ENCODE measurements at regions not wholly inside any gene's neighbourhood (a gene's known extent, or its start where the extent isn't known, plus 50 kb on each side); places are given as distances from the start of the nearest gene placed in this dataset.

DNA sequence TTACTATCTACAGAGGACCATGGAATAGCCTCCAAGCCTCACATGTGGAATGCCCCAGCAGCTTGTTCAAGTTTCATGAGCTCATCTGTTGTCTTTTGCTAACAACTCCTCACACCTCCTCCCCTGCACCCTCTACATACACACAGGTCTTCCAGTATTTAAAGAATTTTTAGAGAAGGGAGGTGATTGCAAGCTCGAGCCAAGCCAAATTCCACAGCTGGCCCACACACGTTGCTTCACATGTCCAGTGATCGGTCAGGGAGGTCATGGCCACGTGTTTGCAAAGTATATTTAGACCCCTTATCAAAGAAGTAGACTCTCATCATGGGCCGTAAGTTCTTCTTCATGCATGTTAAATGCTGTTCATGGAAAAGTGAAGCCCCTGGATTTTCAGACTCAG is 281.7 kb downstream of the OSTF1 start:
- peaks cover 2 to 11% (median 2%) of the 10 kb centered on the region in 3 donors for H3K9me3 Mint-ChIP-seq
- DNase-seq, result no peak
- Histone ChIP-seq H3K4me3 (ENCODE audit: control insufficient read depth in 1 of 2, extremely low read depth in 1 of 2, low read length in 1 of 2) (no peak overlapping the region), H3K36me3 (ENCODE audit: control insufficient read depth in 2 of 2, extremely low read depth in 1 of 2, insufficient read depth in 1 of 2, low read length in 1 of 2) (no peaks in the 10 kb centered on the region), H3K9me3 (no peaks in the 10 kb centered on the region), H3K27ac (ENCODE audit: low read length) (no peak overlapping the region), H3K4me1 (ENCODE audit: control insufficient read depth in 1 of 2, extremely low read depth in 1 of 2, insufficient read depth in 2 of 2, low read length in 2 of 2) (no peaks in the 10 kb centered on the region), H3K27me3 (replicated peaks in 1 of 2; ENCODE audit: control insufficient read depth in 2 of 2, extremely low read depth in 1 of 2, insufficient read depth in 2 of 2, low read length in 1 of 2) (no peaks in the 10 kb centered on the region)
- no CpG with 5 or more reads among the region's 5 CpGs for WGBS (ENCODE audit: insufficient coverage)
- no peak overlapping the region for H3K27ac Mint-ChIP-seq
- H3K36me3 Mint-ChIP-seq, result no peaks in the 10 kb centered on the region
- no peak overlapping the region for H3K4me3 Mint-ChIP-seq
- H3K27me3 Mint-ChIP-seq, result peaks cover 0 to 6% of the 10 kb centered on the region in 2 donors
- POLR2A ChIA-PET, result no interaction called here
- H3K4me1 Mint-ChIP-seq, result no peaks in the 10 kb centered on the region
- CTCF ChIA-PET, result interaction anchor here in 1 of 2 donors (0.6 to 0.7 kb wide), 2 partner anchors 77 to 138 kb away, joined by 3 to 4 read pairs; no protein-coding TSS in a partner anchor
- no peak for ATAC-seq (replicated peaks in 1 of 4)

DNA sequence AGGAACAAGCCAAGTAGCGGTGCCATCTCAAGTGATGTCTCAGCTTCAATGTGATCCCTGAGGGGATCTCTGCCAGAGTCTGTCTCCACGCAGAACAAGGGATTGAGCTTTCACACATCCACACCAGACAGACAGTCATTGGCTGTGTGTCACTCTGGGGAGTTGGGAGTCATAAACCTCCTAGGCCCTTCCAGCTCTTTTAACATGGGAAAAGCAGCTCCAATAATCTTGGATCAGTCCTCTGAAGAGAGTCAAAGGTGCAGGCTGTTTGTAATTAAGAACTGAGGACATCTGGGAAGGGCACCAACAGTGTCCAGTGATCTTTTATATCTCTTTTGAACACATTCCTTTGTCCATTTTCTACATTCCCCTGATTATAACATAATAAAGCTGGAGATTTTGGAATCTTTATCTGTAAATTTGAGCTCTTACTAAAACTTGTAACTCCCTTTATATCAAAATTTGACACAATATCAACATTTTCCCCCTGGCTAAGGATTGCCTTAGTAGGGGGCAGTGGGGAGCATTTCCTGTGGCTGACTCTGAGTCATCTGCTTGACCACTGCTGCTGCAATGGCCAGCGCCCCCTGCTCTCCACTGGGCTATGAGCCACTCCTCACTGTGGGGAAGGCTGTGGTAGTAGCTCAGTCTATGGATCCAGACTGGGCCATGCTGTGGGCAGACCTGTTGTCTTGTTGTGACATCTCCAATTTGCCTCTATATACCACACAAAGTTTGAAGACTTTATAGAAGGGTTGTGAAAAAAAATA is 284.4 kb downstream of the OSTF1 start:
- Histone ChIP-seq H3K4me3 (ENCODE audit: control insufficient read depth in 1 of 2, extremely low read depth in 1 of 2, low read length in 1 of 2) (no peak overlapping the region), H3K9me3 (no peaks in the 10 kb centered on the region), H3K4me1 (ENCODE audit: control insufficient read depth in 1 of 2, extremely low read depth in 1 of 2, insufficient read depth in 2 of 2, low read length in 2 of 2) (no peaks in the 10 kb centered on the region), H3K27me3 (replicated peaks in 1 of 2; ENCODE audit: control insufficient read depth in 2 of 2, extremely low read depth in 1 of 2, insufficient read depth in 2 of 2, low read length in 1 of 2) (no peaks in the 10 kb centered on the region), H3K27ac (ENCODE audit: low read length) (no peak overlapping the region), H3K36me3 (ENCODE audit: control insufficient read depth in 2 of 2, extremely low read depth in 1 of 2, insufficient read depth in 1 of 2, low read length in 1 of 2) (no peaks in the 10 kb centered on the region)
- no CpG with 5 or more reads among the region's 3 CpGs for WGBS (ENCODE audit: insufficient coverage)
- POLR2A ChIA-PET, result no interaction called here
- H3K9me3 Mint-ChIP-seq, result peaks cover 0 to 8% (median 0%) of the 10 kb centered on the region in 3 donors
- H3K4me1 Mint-ChIP-seq, result no peaks in the 10 kb centered on the region
- H3K27ac Mint-ChIP-seq, result no peak overlapping the region
- ATAC-seq (replicated peaks in 1 of 4), result no peak
- no peak for DNase-seq
- peaks cover 0 to 10% of the 10 kb centered on the region in 2 donors for H3K27me3 Mint-ChIP-seq
- CTCF ChIA-PET, result interaction anchor here in 1 of 2 donors (0.5 kb wide), 1 partner anchor 663 kb away, joined by 3 read pairs; no protein-coding TSS in a partner anchor
- no peak overlapping the region for H3K4me3 Mint-ChIP-seq
- no peaks in the 10 kb centered on the region for H3K36me3 Mint-ChIP-seq

DNA sequence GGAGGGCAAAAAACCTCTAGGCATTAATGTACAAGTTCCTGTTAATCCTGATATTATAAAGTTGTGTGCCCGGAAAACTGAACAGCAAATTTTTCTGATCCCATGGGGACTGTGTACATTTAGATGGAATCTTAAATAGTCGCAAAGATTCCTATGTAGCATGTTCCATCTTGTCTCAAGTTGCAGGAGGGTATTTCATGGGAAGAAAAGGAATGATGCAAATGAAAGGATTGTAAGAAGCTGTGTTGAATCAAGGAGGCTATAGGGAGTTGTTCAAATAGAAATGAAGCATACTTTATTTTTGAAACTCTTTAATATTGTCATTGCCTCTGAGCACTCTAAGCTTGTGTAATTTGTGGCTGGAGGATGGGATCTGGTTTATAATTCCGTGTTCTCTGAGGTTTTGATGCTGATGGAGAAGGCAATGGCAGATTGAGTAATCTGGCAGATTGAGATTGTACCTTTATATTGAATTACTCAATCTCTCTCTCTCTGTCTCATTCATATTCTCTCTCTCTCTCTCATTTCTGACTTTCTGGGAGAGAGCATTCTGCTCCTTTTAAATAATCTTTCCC is 288.5 kb downstream of the OSTF1 start:
- no peak overlapping the region for H3K4me3 ChIP-seq (ENCODE audit: control insufficient read depth in 1 of 2, extremely low read depth in 1 of 2, low read length in 1 of 2)
- no peaks in the 10 kb centered on the region for H3K27me3 ChIP-seq (replicated peaks in 1 of 2; ENCODE audit: control insufficient read depth in 2 of 2, extremely low read depth in 1 of 2, insufficient read depth in 2 of 2, low read length in 1 of 2)
- H3K9me3 ChIP-seq, result no peaks in the 10 kb centered on the region
- no peak overlapping the region for H3K27ac ChIP-seq (ENCODE audit: low read length)
- no peak overlapping the region for H3K27ac Mint-ChIP-seq
- no peak for ATAC-seq (replicated peaks in 1 of 4)
- no peak overlapping the region for H3K4me3 Mint-ChIP-seq
- POLR2A ChIA-PET, result no interaction called here
- H3K27me3 Mint-ChIP-seq, result peaks cover 0 to 14% of the 10 kb centered on the region in 2 donors
- CTCF ChIA-PET, result no interaction called here
- H3K4me1 ChIP-seq (ENCODE audit: control insufficient read depth in 1 of 2, extremely low read depth in 1 of 2, insufficient read depth in 2 of 2, low read length in 2 of 2), result no peaks in the 10 kb centered on the region
- no CpG with 5 or more reads among the region's 3 CpGs for WGBS (ENCODE audit: insufficient coverage)
- no peak for DNase-seq
- peaks cover 0 to 8% (median 0%) of the 10 kb centered on the region in 3 donors for H3K9me3 Mint-ChIP-seq
- no peaks in the 10 kb centered on the region for H3K4me1 Mint-ChIP-seq
- H3K36me3 ChIP-seq (ENCODE audit: control insufficient read depth in 2 of 2, extremely low read depth in 1 of 2, insufficient read depth in 1 of 2, low read length in 1 of 2), result no peaks in the 10 kb centered on the region
- H3K36me3 Mint-ChIP-seq, result no peaks in the 10 kb centered on the region

DNA sequence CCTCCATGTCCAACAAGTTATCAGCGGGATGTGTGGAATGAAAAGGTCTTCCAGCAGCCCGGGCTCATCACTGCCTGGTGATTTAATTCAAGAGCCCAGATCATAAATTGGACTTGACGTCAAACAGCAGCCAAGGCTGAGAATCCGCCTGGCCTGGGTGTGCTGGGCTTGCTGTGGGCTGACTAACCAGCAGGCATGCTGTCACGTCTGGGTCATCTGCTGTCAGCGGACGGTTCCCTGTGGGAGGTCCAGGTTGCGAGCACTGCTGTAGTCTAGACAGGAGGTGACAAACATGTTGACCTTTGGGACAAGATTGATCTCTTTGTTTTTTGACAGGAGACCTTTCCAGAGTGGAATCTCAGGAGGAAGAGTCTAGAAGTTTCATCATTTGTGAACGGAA is 289.7 kb downstream of the OSTF1 start:
- H3K36me3 ChIP-seq (ENCODE audit: control insufficient read depth in 2 of 2, extremely low read depth in 1 of 2, insufficient read depth in 1 of 2, low read length in 1 of 2), result no peaks in the 10 kb centered on the region
- CTCF ChIA-PET, result no interaction called here
- H3K4me1 Mint-ChIP-seq, result no peaks in the 10 kb centered on the region

DNA sequence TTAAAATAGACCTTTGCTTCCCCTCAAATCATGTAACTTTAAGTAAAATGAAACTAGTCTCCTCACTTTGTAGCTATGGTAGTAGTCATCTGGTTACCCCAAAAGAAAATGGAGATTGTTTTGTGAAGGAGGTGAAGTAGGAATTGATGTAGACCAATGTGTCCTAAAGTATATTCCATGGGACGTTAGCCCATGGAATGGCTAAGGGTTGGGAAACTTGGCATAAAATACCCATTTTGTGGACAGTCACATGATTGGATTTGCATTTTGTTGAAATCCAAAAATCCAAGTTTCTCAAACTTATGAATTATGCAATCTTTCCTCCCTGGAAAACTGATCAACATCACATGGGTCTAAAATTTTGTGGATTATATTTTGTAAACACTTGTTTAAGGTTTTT is 290.6 kb downstream of the OSTF1 start:
- DNase-seq (no peak), ATAC-seq (replicated peaks in 1 of 4) (no peak)
- Histone ChIP-seq H3K27me3 (replicated peaks in 1 of 2; ENCODE audit: control insufficient read depth in 2 of 2, extremely low read depth in 1 of 2, insufficient read depth in 2 of 2, low read length in 1 of 2) (no peaks in the 10 kb centered on the region), H3K4me3 (ENCODE audit: control insufficient read depth in 1 of 2, extremely low read depth in 1 of 2, low read length in 1 of 2) (no peak overlapping the region), H3K9me3 (no peaks in the 10 kb centered on the region), H3K36me3 (ENCODE audit: control insufficient read depth in 2 of 2, extremely low read depth in 1 of 2, insufficient read depth in 1 of 2, low read length in 1 of 2) (no peaks in the 10 kb centered on the region), H3K4me1 (ENCODE audit: control insufficient read depth in 1 of 2, extremely low read depth in 1 of 2, insufficient read depth in 2 of 2, low read length in 2 of 2) (no peaks in the 10 kb centered on the region), H3K27ac (ENCODE audit: low read length) (no peak overlapping the region)
- Mint-ChIP-seq H3K36me3 (no peaks in the 10 kb centered on the region), H3K9me3 (peaks cover 0 to 12% (median 0%) of the 10 kb centered on the region in 3 donors), H3K27ac (no peak overlapping the region), H3K4me1 (no peaks in the 10 kb centered on the region), H3K4me3 (no peak overlapping the region), H3K27me3 (peaks cover 0 to 10% of the 10 kb centered on the region in 2 donors)
- WGBS (ENCODE audit: insufficient coverage), result no CpG with 5 or more reads among the region's 1 CpG
- CTCF ChIA-PET, result no interaction called here
- POLR2A ChIA-PET, result no interaction called here

More for the DNA sequence above, 289.7 kb downstream of the OSTF1 start:
- H3K9me3 ChIP-seq, result no peaks in the 10 kb centered on the region
- ATAC-seq (replicated peaks in 1 of 4) (no peak), DNase-seq (no peak)
- Mint-ChIP-seq H3K9me3 (peaks cover 0 to 13% (median 0%) of the 10 kb centered on the region in 3 donors), H3K4me3 (no peak overlapping the region), H3K27ac (no peak overlapping the region), H3K27me3 (peaks cover 0 to 10% of the 10 kb centered on the region in 2 donors), H3K36me3 (no peaks in the 10 kb centered on the region)
- POLR2A ChIA-PET, result no interaction called here
- no peaks in the 10 kb centered on the region for H3K4me1 ChIP-seq (ENCODE audit: control insufficient read depth in 1 of 2, extremely low read depth in 1 of 2, insufficient read depth in 2 of 2, low read length in 2 of 2)
- H3K27ac ChIP-seq (ENCODE audit: low read length), result no peak overlapping the region
- 87% methylated on average over 6 of the region's 9 CpGs for WGBS (ENCODE audit: insufficient coverage)
- no peak overlapping the region for H3K4me3 ChIP-seq (ENCODE audit: control insufficient read depth in 1 of 2, extremely low read depth in 1 of 2, low read length in 1 of 2)
- H3K27me3 ChIP-seq (replicated peaks in 1 of 2; ENCODE audit: control insufficient read depth in 2 of 2, extremely low read depth in 1 of 2, insufficient read depth in 2 of 2, low read length in 1 of 2), result no peaks in the 10 kb centered on the region

- DNase-seq (no peak), ATAC-seq (replicated peaks in 1 of 4) (no peak)
- Histone ChIP-seq H3K27me3 (replicated peaks in 1 of 2; ENCODE audit: control insufficient read depth in 2 of 2, extremely low read depth in 1 of 2, insufficient read depth in 2 of 2, low read length in 1 of 2) (no peaks in the 10 kb centered on the region), H3K27ac (ENCODE audit: low read length) (no peak overlapping the region), H3K4me3 (ENCODE audit: control insufficient read depth in 1 of 2, extremely low read depth in 1 of 2, low read length in 1 of 2) (no peak overlapping the region), H3K4me1 (ENCODE audit: control insufficient read depth in 1 of 2, extremely low read depth in 1 of 2, insufficient read depth in 2 of 2, low read length in 2 of 2) (no peaks in the 10 kb centered on the region), H3K9me3 (no peaks in the 10 kb centered on the region), H3K36me3 (ENCODE audit: control insufficient read depth in 2 of 2, extremely low read depth in 1 of 2, insufficient read depth in 1 of 2, low read length in 1 of 2) (no peaks in the 10 kb centered on the region)
- ChIA-PET POLR2A (no interaction called here), CTCF (no interaction called here)
- no peak overlapping the region for H3K27ac Mint-ChIP-seq
- H3K4me1 Mint-ChIP-seq, result no peaks in the 10 kb centered on the region
- H3K36me3 Mint-ChIP-seq, result no peaks in the 10 kb centered on the region
- peaks cover 3 to 23% (median 13%) of the 10 kb centered on the region in 3 donors for H3K9me3 Mint-ChIP-seq
- no peak overlapping the region for H3K4me3 Mint-ChIP-seq
- no CpG with 5 or more reads among the region's 2 CpGs for WGBS (ENCODE audit: insufficient coverage)
- H3K27me3 Mint-ChIP-seq, result peaks cover 0 to 4% of the 10 kb centered on the region in 2 donors
Measured at GRCh38 chr9:75382126-75382525, 293.8 kb downstream of the OSTF1 start.
